WTC11 (cell line): ENCODE measurements at regions not wholly inside any gene's neighbourhood (a gene's known extent, or its start where the extent isn't known, plus 50 kb on each side); places are given as distances from the start of the nearest gene placed in this dataset.

Experiments
- ATF1 ChIP-seq: sonication (generic); formaldehyde crosslinking; IDR thresholded peaks from 2 replicates; pipeline ENCODE4 v1.8.1; 2023; ENCODE audit warnings: mild to moderate bottlenecking, moderate library complexity, missing genetic modification reagents
- CREB1 ChIP-seq: sonication (generic); formaldehyde crosslinking; IDR thresholded peaks from 2 replicates; pipeline ENCODE4 v1.8.0; 2023; ENCODE audit warnings: mild to moderate bottlenecking, missing genetic modification reagents
- CTCF ChIP-seq: fragments of 200-600 bp; IDR thresholded peaks from 2 replicates; pipeline ENCODE4 v1.8.0; 2022; ENCODE audit warnings: antibody characterized with exemption
- MLX ChIP-seq: sonication (generic); formaldehyde crosslinking; IDR thresholded peaks from 2 replicates; pipeline ENCODE4 v1.8.1; 2023; ENCODE audit warnings: mild to moderate bottlenecking, missing genetic modification reagents, moderate library complexity
- RELA ChIP-seq: sonication (generic); formaldehyde crosslinking; IDR thresholded peaks from 2 replicates; pipeline ENCODE4 v1.8.1; 2022; ENCODE audit warnings: missing genetic modification reagents, mild to moderate bottlenecking, borderline replicate concordance
- STAT6 ChIP-seq: sonication (generic); formaldehyde crosslinking; conservative IDR thresholded peaks from 2 replicates; pipeline ENCODE4 v1.8.1; 2023; ENCODE audit warnings: mild to moderate bottlenecking, low read depth, missing genetic modification reagents, moderate library complexity
- ZBTB21 ChIP-seq: sonication (generic); formaldehyde crosslinking; IDR thresholded peaks from 2 replicates; pipeline ENCODE4 v1.8.1; 2023; ENCODE audit warnings: mild to moderate bottlenecking, missing genetic modification reagents, borderline replicate concordance
- ZBTB43 ChIP-seq: sonication (generic); formaldehyde crosslinking; IDR thresholded peaks from 2 replicates; pipeline ENCODE4 v1.8.1; 2023; ENCODE audit warnings: mild to moderate bottlenecking, missing genetic modification reagents
- ZNF232 ChIP-seq: sonication (generic); formaldehyde crosslinking; IDR thresholded peaks from 2 replicates; pipeline ENCODE4 v1.8.0; 2022; ENCODE audit warnings: mild to moderate bottlenecking, missing genetic modification reagents
- ZNF263 ChIP-seq: sonication (generic); formaldehyde crosslinking; IDR thresholded peaks from 2 replicates; pipeline ENCODE4 v1.8.1; 2022; ENCODE audit warnings: low read depth, mild to moderate bottlenecking, moderate library complexity, missing genetic modification reagents

GRCh38 chr12:116642106-116642505 lies 82.9 kb downstream of the MAP1LC3B2 start:
- TF ChIP-seq CTCF, result no peak
- TF ChIP-seq STAT6 (CRISPR knock-in tag), result no peak
- TF ChIP-seq ZBTB43 (CRISPR knock-in tag), result no peak
- no peak for TF ChIP-seq ATF1 (CRISPR knock-in tag)
- no peak for TF ChIP-seq MLX (CRISPR knock-in tag)
- TF ChIP-seq ZNF232 (CRISPR knock-in tag), result no peak
- no peak for TF ChIP-seq RELA (CRISPR knock-in tag)
- TF ChIP-seq CREB1 (CRISPR knock-in tag), result no peak
- no peak for TF ChIP-seq ZBTB21 (CRISPR knock-in tag)
- TF ChIP-seq ZNF263 (CRISPR knock-in tag), result no peak
